ENCODE measurements at regions not wholly inside any gene's neighbourhood (a gene's known extent, or its start where the extent isn't known, plus 50 kb on each side); places are given as distances from the start of the nearest gene placed in this dataset.
"Not testable (repeated sequence)": the region's sequence is repeated elsewhere in the genome, so short reads cannot be mapped to it uniquely, and the experiment has no call there.

DNA sequence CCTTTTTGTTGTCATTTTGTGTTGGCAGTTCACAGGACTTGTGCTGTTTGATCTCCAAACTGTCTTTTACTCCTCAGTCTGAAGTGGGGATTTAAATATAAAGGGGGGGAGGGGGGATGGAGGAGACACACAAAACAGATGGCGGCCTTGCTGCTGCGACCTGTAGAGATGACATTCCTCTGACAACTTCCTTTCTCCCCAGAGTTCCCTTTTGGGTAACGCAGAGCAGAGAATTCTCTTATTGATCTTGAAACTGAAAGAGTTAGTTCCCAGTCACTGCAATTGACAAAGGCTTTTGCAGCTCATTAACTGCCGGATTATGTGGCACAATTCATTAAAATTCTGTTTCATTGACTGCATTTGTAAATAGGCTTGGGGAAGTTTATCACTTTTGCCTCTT lies 279.3 kb downstream of the TSN start:
- TF ChIP-seq, protein P1, sequence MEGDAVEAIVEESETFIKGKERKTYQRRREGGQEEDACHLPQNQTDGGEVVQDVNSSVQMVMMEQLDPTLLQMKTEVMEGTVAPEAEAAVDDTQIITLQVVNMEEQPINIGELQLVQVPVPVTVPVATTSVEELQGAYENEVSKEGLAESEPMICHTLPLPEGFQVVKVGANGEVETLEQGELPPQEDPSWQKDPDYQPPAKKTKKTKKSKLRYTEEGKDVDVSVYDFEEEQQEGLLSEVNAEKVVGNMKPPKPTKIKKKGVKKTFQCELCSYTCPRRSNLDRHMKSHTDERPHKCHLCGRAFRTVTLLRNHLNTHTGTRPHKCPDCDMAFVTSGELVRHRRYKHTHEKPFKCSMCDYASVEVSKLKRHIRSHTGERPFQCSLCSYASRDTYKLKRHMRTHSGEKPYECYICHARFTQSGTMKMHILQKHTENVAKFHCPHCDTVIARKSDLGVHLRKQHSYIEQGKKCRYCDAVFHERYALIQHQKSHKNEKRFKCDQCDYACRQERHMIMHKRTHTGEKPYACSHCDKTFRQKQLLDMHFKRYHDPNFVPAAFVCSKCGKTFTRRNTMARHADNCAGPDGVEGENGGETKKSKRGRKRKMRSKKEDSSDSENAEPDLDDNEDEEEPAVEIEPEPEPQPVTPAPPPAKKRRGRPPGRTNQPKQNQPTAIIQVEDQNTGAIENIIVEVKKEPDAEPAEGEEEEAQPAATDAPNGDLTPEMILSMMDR (IDR thresholded peaks at IDR 0.05): no peak
- Histone ChIP-seq H3K27ac (no peak overlapping the region), H3K27me3 (replicated peaks; ENCODE audit: insufficient read depth) (no peaks in the 10 kb centered on the region), H3K9me3 (no peaks in the 10 kb centered on the region), H3K36me3 (no peaks in the 10 kb centered on the region), H3K4me1 (ENCODE audit: control insufficient read depth in 1 of 2, low read depth in 2 of 2) (no peaks in the 10 kb centered on the region), H3K4me3 (no peak overlapping the region)
- DNase-seq (ENCODE audit: low spot score) (no peak), ATAC-seq (ENCODE audit: insufficient number of reproducible peaks, low FRiP score, low read depth) (no peak)

DNA sequence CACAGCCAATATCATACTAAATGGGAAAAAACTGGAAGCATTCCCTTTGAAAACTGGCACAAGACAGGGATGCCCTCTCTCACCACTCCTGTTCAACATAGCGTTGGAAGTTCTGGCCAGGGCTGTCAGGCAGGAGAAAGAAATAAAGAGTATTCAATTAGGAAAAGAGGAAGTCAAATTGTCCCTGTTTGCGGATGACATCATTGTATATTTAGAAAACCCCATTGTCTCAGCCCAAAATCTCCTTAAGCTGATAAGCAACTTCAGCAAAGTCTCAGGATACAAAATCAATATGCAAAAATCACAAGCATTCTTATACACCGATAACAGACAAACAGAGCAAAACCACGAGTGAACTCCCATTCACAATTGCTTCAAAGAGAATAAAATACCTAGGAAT lies 283.4 kb downstream of the TSN start:
- H3K27ac ChIP-seq; ATAC-seq (ENCODE audit: insufficient number of reproducible peaks, low FRiP score, low read depth); H3K9me3 ChIP-seq; DNase-seq (ENCODE audit: low spot score); H3K27me3 ChIP-seq (replicated peaks; ENCODE audit: insufficient read depth); H3K4me3 ChIP-seq; H3K36me3 ChIP-seq; H3K4me1 ChIP-seq (ENCODE audit: control insufficient read depth in 1 of 2, low read depth in 2 of 2): not testable (repeated sequence)

DNA sequence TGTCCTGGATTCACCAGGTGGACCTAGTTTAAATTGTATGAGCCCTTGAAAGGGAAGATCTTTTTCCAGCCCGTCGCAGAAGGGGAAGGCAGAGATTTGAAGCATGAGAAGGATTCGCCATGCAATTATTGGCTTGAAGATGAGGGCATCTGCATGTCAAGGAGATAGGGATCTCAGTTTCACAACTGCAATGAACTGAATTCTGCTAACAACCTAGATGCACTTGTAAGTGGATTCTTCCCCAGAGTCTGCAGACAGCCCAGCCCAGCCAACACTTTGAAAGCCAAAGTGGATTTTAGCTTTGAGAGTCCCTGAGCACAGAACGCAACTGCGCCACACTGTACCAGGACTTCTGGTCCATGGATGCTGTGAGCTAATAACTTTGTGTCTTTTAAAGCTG lies 286.0 kb downstream of the TSN start:
- DNase-seq (ENCODE audit: low spot score): no peak
- no peak overlapping the region for H3K4me3 ChIP-seq
- ATAC-seq (ENCODE audit: insufficient number of reproducible peaks, low FRiP score, low read depth): no peak
- TF ChIP-seq, protein P1 (IDR thresholded peaks at IDR 0.05): no peak
- no peaks in the 10 kb centered on the region for H3K9me3 ChIP-seq
- H3K27me3 ChIP-seq (replicated peaks; ENCODE audit: insufficient read depth): no peaks in the 10 kb centered on the region
- no peaks in the 10 kb centered on the region for H3K36me3 ChIP-seq
- no peaks in the 10 kb centered on the region for H3K4me1 ChIP-seq (ENCODE audit: control insufficient read depth in 1 of 2, low read depth in 2 of 2)
- no peak overlapping the region for H3K27ac ChIP-seq

DNA sequence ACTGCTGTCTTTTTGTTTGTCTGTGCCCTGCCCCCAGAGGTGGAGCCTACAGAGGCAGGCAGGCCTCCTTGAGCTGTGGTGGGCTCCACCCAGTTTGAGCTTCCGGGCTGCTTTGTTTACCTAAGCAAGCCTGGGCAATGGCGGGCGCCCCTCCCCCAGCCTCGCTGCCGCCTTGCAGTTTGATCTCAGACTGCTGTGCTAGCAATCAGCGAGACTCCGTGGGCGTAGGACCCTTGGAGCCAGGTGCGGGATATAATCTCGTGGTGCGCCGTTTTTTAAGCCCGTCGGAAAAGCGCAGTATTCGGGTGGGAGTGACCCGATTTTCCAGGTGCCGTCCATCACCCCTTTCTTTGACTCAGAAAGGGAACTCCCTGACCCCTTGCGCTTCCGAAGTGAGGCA lies 296.2 kb downstream of the TSN start:
- ATAC-seq (ENCODE audit: insufficient number of reproducible peaks, low FRiP score, low read depth): not testable (repeated sequence)

DNA sequence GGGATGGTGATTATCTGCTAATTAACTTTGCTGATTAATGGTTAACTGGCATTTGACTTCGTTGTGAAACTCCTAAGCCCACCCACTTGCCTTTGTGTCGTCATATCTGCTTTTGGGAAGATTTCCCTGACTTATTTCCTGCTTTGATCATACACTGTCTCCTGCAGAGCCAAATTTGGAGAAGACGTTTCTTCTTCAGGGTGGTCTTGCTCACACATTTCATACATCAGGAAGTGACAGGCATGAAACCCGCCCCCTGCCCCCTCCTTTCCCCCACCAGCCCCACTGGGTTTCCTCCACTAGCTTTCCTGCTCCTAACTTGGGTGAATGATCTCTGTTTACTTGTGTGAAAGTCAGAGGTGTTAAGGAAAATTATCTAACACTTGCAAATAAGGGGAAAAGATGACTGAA lies 300.1 kb downstream of the TSN start:
- Histone ChIP-seq H3K27me3 (replicated peaks; ENCODE audit: insufficient read depth) (no peaks in the 10 kb centered on the region), H3K4me3 (no peak overlapping the region), H3K4me1 (ENCODE audit: control insufficient read depth in 1 of 2, low read depth in 2 of 2) (no peaks in the 10 kb centered on the region), H3K36me3 (no peaks in the 10 kb centered on the region), H3K27ac (no peak overlapping the region), H3K9me3 (no peaks in the 10 kb centered on the region)
- ATAC-seq (ENCODE audit: insufficient number of reproducible peaks, low FRiP score, low read depth) (no peak), DNase-seq (ENCODE audit: low spot score) (no peak)
- TF ChIP-seq, protein P1 (IDR thresholded peaks at IDR 0.05): no peak

More for the DNA sequence above, 296.2 kb downstream of the TSN start:
- not testable (repeated sequence) for H3K36me3 ChIP-seq; H3K9me3 ChIP-seq; H3K4me1 ChIP-seq (ENCODE audit: control insufficient read depth in 1 of 2, low read depth in 2 of 2); H3K27me3 ChIP-seq (replicated peaks; ENCODE audit: insufficient read depth); DNase-seq (ENCODE audit: low spot score); H3K27ac ChIP-seq; H3K4me3 ChIP-seq

DNA sequence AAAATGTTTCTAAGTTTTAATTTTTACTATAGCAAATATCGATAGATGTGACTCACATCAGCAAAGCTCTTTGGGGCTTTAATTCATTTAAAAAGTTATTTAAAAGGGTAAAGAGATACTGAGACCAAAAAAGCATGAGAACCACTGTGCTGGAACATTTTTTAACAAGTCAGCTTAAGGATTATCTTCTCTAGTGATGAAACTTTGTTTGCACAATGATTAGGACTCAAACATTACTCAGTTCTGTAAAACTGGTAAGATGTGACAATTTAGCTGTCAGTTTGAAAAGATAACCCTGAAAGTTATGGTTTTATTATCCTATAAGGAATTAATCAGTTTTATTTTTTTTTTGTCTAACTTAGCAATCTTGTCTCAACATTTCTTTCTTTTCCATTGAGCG lies 301.4 kb downstream of the TSN start:
- no peaks in the 10 kb centered on the region for H3K27me3 ChIP-seq (replicated peaks; ENCODE audit: insufficient read depth)
- H3K4me1 ChIP-seq (ENCODE audit: control insufficient read depth in 1 of 2, low read depth in 2 of 2): no peaks in the 10 kb centered on the region
- no peak overlapping the region for H3K4me3 ChIP-seq
- H3K9me3 ChIP-seq: no peaks in the 10 kb centered on the region
- TF ChIP-seq, protein P1 (IDR thresholded peaks at IDR 0.05): no peak
- DNase-seq (ENCODE audit: low spot score): no peak
- H3K27ac ChIP-seq: no peak overlapping the region
- no peak for ATAC-seq (ENCODE audit: insufficient number of reproducible peaks, low FRiP score, low read depth)
- H3K36me3 ChIP-seq: no peaks in the 10 kb centered on the region
